ENCODE measurements at regions not wholly inside any gene's neighbourhood (a gene's known extent, or its start where the extent isn't known, plus 50 kb on each side); places are given as distances from the start of the nearest gene placed in this dataset.

- TF ChIP-seq CTCF (conservative IDR thresholded peaks at IDR 0.05): no peak
- TF ChIP-seq ZFX (IDR thresholded peaks at IDR 0.05): no peak
These were observed 60.3 kb downstream of the FOXD1 start for GRCh38 chr5:73388306-73388684.
